ENCODE measurements at regions not wholly inside any gene's neighbourhood (a gene's known extent, or its start where the extent isn't known, plus 50 kb on each side); places are given as distances from the start of the nearest gene placed in this dataset.
A peak's percentile ranks its signal among the peaks of the same experiment; 100 is the strongest.
"Not testable (repeated sequence)": the region's sequence is repeated elsewhere in the genome, so short reads cannot be mapped to it uniquely, and the experiment has no call there.

DNA sequence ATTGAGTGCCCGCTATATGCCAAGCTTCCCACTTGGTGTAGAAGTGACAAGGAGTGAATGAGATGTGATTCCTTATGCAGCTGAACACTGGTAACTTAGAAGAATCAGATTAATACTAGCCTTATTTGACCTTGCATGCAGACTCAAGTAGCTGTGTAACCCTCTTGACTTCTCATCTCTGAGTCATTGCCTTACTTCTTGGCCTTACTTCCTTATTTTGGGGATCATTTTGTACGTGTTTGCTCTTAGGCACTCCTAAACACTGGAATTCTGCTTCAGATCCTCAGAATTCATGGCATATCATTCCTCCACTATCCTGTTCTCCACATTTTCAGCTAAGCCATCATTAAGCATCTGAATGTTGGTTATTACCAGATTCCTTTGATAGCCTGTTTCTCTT, 948.9 kb upstream of the ARRDC3 start:
- intact Hi-C loops (cut with DNase I) = no loop called here
- ATAC-seq (ENCODE audit: poor library complexity) (no peak), DNase-seq (no peak)

DNA sequence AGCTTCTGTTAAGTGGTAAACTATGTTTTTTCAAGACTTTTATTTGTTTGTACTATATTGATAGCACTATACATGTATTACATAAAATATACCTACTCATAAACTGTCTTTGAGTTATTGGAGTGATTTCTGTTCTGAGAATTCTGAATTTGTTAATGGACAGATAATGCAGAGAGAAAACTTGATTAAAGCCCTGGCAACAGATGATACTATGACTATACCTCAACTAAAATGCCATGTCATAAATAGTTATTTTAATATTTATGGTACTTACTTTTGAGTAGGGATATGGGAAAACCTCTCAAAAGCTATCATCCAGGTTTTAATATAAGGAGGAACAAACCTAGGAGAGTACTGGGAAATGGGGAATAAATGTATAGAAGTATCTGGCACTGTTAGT, 947.2 kb upstream of the ARRDC3 start:
- ATAC-seq (ENCODE audit: poor library complexity) (no peak), DNase-seq (no peak)
- intact Hi-C loops (cut with DNase I) = no loop called here

DNA sequence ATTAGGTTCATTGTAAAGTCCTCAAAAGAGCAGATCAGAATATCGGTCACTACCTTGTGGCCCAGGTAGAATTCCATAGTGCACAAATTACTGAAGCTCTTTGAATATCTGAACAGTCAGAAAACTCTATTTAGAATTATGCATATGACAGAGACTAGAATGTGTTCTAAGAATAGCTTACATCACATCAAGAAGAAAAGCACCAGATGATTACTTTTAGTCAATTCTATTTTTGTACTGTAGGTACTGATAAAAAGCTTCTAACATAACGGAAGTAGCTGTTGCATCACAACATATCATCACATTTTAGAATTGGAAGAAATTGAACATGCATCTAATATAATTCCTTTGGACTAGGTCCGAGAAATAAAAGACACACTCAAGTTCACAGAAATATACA, 946.6 kb upstream of the ARRDC3 start:
- ATAC-seq (ENCODE audit: poor library complexity) (peak; percentile 88), DNase-seq (no peak)
- intact Hi-C loops (cut with DNase I) = no loop called here

DNA sequence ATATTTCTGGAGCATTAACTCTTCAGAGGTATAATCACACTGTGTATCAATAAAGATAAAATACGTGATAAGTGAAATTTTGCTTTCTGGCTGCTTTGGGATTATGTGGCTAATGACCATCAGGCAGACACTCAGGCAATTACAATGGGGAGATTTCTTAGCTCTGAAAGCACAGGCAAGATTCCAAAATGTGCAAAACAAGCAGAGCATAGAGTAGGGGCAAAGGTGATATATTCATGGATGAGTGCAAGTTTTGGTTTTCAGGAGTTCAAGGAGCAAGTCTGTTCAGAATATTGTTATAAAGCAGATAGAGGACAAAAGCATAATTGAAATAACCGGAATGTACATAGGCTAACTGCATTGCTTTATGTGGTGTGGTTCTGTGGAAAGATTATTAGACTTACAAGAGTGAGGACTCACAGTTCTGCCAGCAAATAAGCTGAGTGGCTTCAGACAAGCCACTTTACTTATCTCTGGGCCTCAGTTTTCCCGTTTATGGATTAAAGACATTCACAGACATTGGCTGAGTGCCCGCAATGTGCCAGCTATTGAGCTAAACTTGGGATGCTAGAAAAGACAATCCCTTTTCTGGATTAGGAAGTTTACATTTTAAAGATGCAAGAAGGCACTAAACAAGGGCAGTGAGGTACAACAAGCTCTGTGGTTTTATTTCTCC, 945.6 kb upstream of the ARRDC3 start:
- ATAC-seq (ENCODE audit: poor library complexity) (peak; percentile 91), DNase-seq (peak; percentile 54)
- intact Hi-C loops (cut with DNase I) = no loop called here

DNA sequence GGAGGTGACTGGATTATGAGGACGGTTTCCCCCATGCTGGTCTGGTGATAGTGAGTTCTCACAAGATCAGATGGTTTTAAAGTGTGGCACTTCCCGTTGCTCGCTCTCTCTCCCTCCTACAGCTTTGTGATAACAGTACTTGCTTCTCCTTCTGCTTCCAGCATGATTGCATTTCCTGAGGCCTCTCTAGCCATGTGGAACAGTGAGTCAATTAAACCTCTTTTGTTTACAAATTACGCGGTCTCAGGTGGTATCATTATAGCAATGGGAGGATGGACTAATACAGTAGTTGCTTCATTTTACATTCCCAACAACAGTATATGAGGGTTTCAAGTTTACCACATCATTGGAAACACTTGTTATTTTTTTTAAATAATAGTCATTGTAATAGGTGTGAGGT, 937.3 kb upstream of the ARRDC3 start:
- ATAC-seq (ENCODE audit: poor library complexity) (no peak), DNase-seq (no peak)
- intact Hi-C loops (cut with DNase I) = no loop called here

DNA sequence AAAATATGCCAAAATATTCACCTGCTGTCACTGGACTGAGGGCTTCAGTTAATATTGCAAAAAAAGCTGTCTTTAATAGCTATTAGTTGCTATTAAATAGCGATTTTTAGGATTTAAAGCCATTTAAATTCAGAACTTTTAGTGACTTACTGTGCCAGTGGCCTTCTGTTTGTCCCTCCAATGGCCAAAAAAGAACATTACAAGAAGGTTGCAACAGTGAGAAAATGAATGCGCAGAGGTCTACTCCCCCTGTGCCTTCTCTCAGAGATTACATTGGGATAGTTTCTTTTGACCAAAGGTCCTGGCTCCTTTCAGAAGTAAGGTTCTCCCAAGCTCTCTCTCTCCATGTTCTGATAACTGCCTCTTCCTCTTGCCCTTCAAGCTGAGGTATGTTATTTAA, 930.3 kb upstream of the ARRDC3 start:
- ATAC-seq (ENCODE audit: poor library complexity) = no peak
- intact Hi-C loops (cut with DNase I) = no loop called here
- DNase-seq = no peak

DNA sequence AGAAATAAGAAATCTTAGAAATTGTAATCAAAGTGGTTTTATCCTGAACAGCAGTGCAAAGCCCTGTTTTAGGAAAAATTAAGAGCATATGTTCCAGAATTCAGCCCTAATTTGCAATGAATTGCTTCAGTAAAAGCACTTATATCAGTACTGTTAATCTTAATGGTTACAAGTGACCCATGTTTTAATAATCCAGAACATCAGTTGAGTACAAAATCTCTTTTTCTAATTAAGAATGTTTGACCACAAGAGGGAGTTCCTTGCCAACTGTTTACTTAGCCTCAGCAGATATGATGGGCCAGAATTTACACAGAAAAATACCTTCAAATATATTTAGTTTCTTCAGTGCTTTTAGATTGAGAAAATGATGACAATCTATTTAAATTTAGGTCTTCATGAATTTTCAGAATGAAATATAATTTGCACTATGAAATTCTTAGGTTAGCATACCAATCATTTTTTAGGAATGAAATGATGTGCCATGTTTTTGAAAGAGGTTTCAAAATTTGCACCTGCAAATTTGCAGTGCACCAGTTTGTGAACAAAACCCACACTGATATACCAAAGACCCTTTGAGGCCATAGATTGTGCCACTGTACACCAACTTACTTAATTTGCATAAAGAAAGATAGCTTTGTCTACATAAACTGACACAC, 926.3 kb upstream of the ARRDC3 start:
- DNase-seq (no peak), ATAC-seq (ENCODE audit: poor library complexity) (peak; percentile 58)
- intact Hi-C loops (cut with DNase I) = no loop called here

DNA sequence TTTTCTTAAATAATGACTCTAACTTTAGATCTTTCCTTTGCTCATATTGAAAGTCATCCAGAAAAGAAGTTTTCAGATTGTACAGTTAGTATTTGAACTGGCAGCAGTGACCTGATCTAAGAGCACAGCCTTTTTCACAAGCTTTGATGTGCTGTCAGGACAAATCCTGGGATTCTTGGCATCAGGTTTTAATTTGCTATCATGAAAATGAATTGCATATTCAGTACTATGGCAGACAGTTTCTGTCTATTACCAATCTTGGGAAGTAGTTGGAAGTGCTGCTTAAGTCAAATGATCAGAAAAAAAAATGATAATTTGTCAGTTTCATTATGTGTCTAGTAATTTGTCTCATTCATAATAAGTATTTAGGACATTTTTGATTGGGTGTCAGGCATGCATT, 925.6 kb upstream of the ARRDC3 start:
- no peak for DNase-seq
- intact Hi-C loops (cut with DNase I) = no loop called here
- ATAC-seq (ENCODE audit: poor library complexity) = no peak

DNA sequence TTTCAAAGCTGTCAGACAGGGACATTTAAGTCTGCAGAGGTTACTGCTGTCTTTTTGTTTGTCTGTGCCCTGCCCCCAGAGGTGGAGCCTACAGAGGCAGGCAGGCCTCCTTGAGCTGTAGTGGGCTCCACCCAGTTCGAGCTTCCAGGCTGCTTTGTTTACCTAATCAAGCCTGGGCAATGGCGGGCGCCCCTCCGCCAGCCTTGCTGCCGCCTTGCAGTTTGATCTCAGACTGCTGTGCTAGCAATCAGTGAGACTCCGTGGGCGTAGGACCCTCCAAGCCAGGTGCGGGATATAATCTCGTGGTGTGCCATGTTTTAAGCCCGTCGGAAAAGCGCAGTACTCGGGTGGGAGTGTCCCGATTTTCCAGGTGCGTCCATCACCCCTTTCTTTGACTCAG, 919.2 kb upstream of the ARRDC3 start:
- ATAC-seq (ENCODE audit: poor library complexity) = not testable (repeated sequence)

DNA sequence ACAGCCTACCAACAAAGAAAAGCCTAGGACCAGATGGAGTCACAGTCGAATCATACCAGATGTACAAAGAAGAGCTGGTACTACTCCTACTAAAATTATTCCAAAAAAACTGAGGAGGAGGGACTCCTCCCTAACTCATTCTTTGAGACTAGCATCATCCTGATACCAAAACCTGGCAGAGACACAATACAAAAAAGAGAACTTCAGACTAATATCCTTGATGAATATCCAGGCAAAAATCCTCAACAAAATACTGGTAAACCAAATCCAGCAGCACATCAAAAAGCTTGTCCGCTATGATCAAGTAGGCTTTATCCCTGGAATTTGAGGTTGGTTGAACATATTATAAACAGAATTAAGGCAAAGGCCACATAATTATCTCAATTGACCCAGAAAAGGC, 900.4 kb upstream of the ARRDC3 start:
- intact Hi-C loops (cut with DNase I) = no loop called here
- no peak for DNase-seq
- ATAC-seq (ENCODE audit: poor library complexity) = no peak

More for the DNA sequence above, 919.2 kb upstream of the ARRDC3 start:
- DNase-seq; intact Hi-C loops (cut with DNase I): not testable (repeated sequence)

DNA sequence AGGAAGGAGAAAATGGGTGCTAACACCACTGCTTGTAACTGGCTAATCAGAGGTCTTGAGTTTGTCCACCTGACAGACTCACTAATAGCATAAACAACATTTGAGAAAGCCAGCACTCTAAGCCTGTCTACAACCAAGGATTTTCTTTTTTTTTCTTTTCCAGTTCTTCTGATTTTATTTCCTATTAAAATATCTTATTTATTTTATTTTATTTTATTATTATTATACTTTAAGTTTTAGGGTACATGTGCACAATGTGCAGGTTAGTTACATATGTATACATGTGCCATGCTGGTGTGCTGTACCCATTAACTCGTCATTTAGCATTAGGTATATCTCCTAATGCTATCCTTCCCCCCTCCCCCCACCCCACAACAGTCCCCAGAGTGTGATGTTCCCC, 888.6 kb upstream of the ARRDC3 start:
- ATAC-seq (ENCODE audit: poor library complexity); DNase-seq; intact Hi-C loops (cut with DNase I): not testable (repeated sequence)

DNA sequence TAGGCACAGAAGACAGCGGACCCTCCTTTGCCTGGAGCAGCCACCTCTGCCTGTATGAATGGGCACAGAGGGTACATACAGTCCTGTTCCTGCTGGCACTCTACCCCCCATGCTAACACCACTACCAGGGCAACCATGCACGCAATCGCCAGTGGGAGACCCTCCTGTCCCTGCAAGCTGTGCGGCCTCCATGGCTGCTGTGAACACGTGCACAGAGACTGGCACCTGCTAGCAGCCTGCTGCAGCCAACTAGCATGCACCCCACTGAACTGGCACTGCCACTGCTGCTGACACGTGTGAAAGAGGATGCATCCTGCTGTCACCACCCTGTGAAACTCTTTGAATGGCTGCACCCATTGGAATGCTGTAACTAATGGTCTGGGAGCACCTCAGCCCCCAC, 885.2 kb upstream of the ARRDC3 start:
- ATAC-seq (ENCODE audit: poor library complexity) = no peak
- no peak for DNase-seq
- intact Hi-C loops (cut with DNase I) = no loop called here

DNA sequence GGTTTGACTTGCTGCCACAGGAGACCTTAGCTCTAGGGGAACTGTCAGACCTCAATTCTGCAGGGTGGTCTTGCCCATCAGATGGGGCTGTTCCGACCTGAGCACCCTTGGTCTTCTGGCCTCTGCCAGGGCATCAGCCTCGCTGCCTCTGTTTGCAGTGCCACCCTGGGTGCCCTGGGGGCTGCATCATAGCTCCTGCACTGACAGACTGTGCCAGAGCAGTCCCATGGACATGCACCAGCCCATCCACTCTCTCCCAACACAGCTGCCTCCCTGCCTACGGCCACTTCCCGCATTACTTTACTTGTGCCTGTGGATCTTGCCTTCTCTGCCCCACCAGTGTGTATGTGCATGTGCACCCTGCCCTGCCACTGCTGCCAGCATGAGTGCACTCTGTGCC, 884.7 kb upstream of the ARRDC3 start:
- intact Hi-C loops (cut with DNase I) = no loop called here
- no peak for DNase-seq
- ATAC-seq (ENCODE audit: poor library complexity) = no peak

DNA sequence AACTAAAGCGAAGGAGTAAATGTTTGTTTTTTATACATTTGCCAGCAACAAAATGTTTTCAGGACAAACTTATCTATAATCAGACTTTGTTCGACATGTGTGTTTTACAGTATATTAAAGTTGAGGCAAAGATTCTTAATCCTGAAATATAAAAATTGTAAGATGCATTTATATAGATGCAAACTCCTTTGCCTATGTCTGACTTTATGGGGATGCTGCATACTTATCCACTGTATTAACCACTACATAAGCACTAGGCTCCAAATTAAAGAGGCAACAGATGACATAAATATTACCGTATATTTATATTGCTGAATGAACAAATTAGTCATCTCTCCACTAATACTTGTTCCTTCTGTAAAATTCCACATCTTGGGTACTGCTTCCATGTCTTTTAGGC, 882.7 kb upstream of the ARRDC3 start:
- ATAC-seq (ENCODE audit: poor library complexity) (no peak), DNase-seq (no peak)
- intact Hi-C loops (cut with DNase I) = no loop called here

DNA sequence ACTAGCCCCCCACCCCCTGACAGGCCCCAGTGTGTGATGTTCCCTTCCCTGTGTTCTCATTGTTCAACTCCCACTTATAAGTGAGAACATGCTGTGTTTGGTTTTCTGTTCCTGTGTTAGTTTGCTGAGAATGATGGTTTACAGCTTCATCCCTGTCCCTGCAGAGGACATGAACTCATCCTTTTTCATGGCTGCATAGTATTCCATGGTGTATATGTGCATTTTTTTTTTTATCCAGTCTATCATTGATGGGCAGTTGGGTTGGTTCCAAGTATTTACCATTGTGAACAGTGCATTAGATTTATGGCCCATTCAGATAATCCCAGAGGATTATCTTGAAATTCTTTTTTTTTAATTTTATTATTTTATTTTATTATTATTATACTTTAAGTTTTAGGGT, 872.5 kb upstream of the ARRDC3 start:
- intact Hi-C loops (cut with DNase I); ATAC-seq (ENCODE audit: poor library complexity); DNase-seq: not testable (repeated sequence)

DNA sequence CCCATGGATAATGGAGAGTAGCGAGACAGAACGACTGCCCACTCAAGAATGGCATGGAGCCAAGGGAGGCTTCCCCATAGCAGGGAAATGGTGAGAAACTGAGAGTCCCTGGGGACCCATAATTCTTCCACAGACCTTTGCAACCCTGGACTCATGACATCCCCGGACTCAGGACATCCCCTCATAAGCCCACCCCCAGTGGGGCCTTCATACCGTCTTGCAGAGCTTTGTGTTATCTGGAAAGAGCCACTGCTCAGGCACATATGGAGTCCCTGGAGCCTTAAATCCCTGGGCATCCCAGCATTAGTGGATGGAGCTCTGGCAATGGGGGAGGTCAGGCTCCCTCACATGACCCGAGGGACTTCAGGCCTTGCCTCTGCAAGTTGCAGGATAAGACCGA, 865.4 kb upstream of the ARRDC3 start:
- no peak for ATAC-seq (ENCODE audit: poor library complexity)
- intact Hi-C loops (cut with DNase I) = no loop called here
- DNase-seq = no peak

DNA sequence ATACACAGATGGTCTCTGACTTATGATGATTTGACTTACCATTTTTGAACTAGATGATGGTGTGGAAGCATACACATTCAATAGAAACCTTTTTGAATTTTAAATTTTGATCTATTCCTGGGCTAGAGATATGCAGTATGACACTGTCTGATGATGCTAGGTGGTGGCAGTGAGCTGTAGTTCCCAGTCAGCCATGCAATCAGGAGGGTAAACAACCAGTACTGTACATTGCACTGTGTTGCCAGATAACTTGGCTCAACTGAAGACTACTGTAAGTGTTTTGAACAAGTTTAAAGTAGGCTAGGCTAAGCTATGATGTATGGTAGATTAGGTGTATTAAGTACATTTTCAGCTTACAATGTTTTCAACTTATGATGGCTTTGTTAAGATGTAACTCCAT, 859.1 kb upstream of the ARRDC3 start:
- intact Hi-C loops (cut with DNase I) = no loop called here
- no peak for DNase-seq
- no peak for ATAC-seq (ENCODE audit: poor library complexity)

DNA sequence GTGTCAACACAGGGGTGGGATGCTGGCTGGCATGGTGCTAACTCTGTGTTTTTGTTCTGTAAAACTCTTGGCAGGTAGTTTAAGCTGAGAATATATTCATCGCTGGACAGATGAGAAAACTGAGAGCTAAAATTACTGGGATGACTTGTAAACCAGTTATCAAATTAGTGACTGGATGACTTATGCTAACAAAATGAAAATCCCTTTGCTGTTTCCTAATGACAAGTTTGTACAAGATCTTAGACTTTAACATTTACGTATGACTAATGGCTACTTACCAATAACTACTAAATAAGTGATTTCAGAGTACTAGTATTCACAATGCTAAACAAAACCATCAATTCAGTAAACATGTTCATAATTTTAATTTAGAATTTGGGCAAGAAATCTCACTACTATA, 854.8 kb upstream of the ARRDC3 start:
- intact Hi-C loops (cut with DNase I) = no loop called here
- ATAC-seq (ENCODE audit: poor library complexity) = no peak
- DNase-seq = no peak

DNA sequence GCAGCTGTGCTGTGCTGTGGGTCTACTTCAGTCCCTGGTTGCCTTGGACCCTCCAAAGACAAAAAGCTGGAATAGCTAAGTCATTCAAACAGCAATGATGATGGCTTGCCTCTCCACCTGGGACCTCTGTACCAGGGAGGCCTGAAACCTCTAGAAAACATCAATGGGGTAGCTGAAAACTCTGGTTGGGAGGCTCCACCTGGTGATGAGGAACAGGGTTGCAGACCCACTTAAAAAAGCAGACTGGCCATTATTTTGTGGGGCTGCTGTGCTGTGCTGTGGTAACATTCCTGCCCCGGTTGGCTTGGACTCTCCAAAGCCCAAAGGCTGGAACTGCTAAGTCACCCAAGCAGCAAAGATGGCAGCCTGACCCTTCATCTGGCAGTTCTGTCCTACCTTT, 839.3 kb upstream of the ARRDC3 start:
- no peak for DNase-seq
- no peak for ATAC-seq (ENCODE audit: poor library complexity)
- intact Hi-C loops (cut with DNase I) = no loop called here

DNA sequence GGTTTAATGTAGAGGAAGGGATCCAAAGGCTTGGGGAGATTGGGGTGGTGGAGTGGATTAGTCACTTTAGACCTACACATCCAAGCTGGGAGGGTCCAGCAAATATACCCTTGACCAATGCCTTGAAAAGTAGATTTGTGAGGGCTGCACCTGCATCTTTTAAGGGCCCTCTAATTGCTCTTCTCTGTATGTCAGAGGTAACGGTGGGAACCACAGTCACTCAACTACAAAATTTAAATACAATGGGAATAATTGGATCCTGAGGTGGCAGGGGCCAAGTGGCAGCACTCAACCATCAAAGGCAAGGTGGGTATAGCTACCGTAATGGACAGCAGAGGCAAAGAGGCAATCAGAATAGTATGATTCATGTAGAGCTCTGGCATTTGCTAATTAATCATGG, 833.7 kb upstream of the ARRDC3 start:
- ATAC-seq (ENCODE audit: poor library complexity); DNase-seq; intact Hi-C loops (cut with DNase I): not testable (repeated sequence)

DNA sequence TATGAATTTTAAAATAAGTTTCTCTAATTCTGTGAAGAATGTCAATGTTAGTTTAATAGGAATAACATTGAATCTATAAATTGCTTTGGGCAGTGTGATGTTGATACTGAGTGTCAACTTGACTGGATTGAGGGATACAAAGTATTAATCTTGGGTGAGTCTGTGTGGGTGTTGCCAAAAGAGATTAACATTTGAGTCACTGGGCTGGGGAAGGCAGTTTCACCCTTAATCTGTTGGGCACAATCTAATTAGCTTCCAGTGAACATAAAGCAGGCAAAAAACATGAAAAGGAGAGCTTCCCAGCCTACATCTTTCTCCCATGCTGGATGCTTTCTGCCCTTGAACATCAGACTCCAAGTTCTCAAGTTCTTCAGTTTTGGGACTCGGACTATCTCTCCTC, 832.0 kb upstream of the ARRDC3 start:
- DNase-seq (no peak), ATAC-seq (ENCODE audit: poor library complexity) (no peak)
- intact Hi-C loops (cut with DNase I) = no loop called here
